Loucy (cell line): ENCODE measurements at regions not wholly inside any gene's neighbourhood (a gene's known extent, or its start where the extent isn't known, plus 50 kb on each side); places are given as distances from the start of the nearest gene placed in this dataset.

Experiments used
- H2AFZ ChIP-seq: fragments of 200-600 bp; sonication (generic); 2 replicates; pipeline ENCODE4 v1.6.0; 2016; ENCODE audit warnings: antibody characterized with exemption, mild to moderate bottlenecking, low read length, moderate library complexity
- H3F3A ChIP-seq: fragments of 200-600 bp; 2 replicates; pipeline ENCODE4 v1.6.0; 2016; ENCODE audit warnings: antibody characterized with exemption, low read depth, mild to moderate bottlenecking
- H3K27me3 ChIP-seq: fragments of 200-600 bp; sonication (generic); 2 replicates; pipeline ENCODE4 v1.6.1; 2014; ENCODE audit warnings: low read length, mild to moderate bottlenecking; ENCODE audit not compliant: insufficient read depth, poor library complexity, severe bottlenecking
- H3K36me3 ChIP-seq: fragments of 200-600 bp; sonication (generic); 2 replicates; pipeline ENCODE4 v1.6.1; 2016; ENCODE audit warnings: low read length; ENCODE audit not compliant: insufficient read depth
- H3K4me1 ChIP-seq: fragments of 200-600 bp; sonication (generic); 2 replicates; pipeline ENCODE4 v1.5.1; 2014; ENCODE audit warnings: low read length, mild to moderate bottlenecking; ENCODE audit not compliant: insufficient read depth, poor library complexity, severe bottlenecking
- H3K4me2 ChIP-seq: fragments of 200-600 bp; sonication (generic); 2 replicates; pipeline ENCODE4 v1.6.0; 2014; ENCODE audit warnings: antibody characterized with exemption, low read length, low read depth, mild to moderate bottlenecking; ENCODE audit not compliant: poor library complexity, severe bottlenecking
- H3K4me3 ChIP-seq: fragments of 200-600 bp; sonication (generic); 2 replicates; pipeline ENCODE4 v1.5.1; 2014; ENCODE audit warnings: low read length, mild to moderate bottlenecking, mixed read lengths; ENCODE audit not compliant: poor library complexity, severe bottlenecking
- H3K79me2 ChIP-seq: fragments of 200-600 bp; sonication (generic); 2 replicates; pipeline ENCODE4 v1.6.1; 2014; ENCODE audit warnings: low read length; ENCODE audit not compliant: insufficient read depth
- H3K9ac ChIP-seq: fragments of 200-600 bp; sonication (generic); 2 replicates; pipeline ENCODE4 v1.6.0; 2014; ENCODE audit warnings: mild to moderate bottlenecking, low read depth, low read length, moderate library complexity; ENCODE audit not compliant: poor library complexity, severe bottlenecking
- H3K9me2 ChIP-seq: fragments of 200-600 bp; sonication (generic); replicated peaks from 2 replicates; pipeline ENCODE4 v1.6.1; 2016; ENCODE audit warnings: low read depth, low read length, mixed read lengths
- H3K9me3 ChIP-seq: fragments of 200-600 bp; sonication (generic); 2 replicates; pipeline ENCODE4 v1.6.1; 2014; ENCODE audit warnings: mild to moderate bottlenecking, antibody characterized with exemption, low read length, low read depth; ENCODE audit not compliant: insufficient read depth
- H4K20me1 ChIP-seq: fragments of 200-600 bp; sonication (generic); 2 replicates; pipeline ENCODE4 v1.6.0; 2014; ENCODE audit warnings: antibody characterized with exemption, low read length, mild to moderate bottlenecking; ENCODE audit not compliant: insufficient read depth, poor library complexity, severe bottlenecking
- CTCF ChIP-seq: fragments of 200-600 bp; sonication (generic); conservative IDR thresholded peaks from 2 replicates; pipeline ENCODE4 v1.5.1; 2014; ENCODE audit warnings: mild to moderate bottlenecking, antibody characterized with exemption, low read length
- EZH2phosphoT487 ChIP-seq: fragments of 200-600 bp; IDR thresholded peaks from 2 replicates; pipeline ENCODE4 v1.6.1; 2018; ENCODE audit warnings: antibody characterized with exemption, mild to moderate bottlenecking, moderate library complexity, borderline replicate concordance

DNA sequence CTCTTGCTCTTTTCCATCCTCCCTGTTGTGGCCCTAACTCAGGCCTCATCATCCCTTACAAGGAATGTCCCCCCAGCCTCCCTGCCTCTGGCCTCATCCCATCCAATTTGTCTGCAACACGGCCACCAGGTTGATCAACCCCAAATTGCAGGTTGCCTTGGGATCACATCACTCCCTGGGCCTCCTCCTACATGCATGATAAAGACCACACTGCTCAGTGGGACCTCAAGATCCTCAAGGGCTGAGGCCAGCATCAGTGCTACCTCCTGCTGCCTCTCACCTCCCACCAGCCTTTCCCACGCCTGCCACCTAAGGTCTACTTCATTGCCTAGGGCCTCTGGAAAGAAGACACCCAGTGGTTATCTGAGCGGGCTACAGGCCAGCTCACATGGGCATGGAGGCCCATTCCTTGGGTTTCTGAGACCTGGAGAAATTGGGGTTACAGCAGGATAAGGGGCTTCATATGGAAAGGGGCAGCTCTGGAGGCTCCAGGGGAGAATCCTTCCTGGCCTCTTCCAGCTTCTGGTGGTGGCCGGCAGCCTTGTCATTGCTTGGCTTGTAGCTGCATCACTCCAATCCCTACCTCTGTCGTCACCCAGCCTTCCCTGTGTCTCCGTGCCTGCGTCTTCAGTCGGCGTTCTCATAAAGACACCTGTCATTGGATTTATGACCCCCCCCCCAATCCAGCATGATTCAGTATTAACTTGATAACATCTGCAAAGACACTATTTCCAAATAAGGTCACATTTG is 60.5 kb downstream of the KLHDC7A start:
- Histone ChIP-seq H3K4me3 (no peak overlapping the region), H3K27me3 (no peaks in the 10 kb centered on the region), H3K4me2 (no peak overlapping the region), H3K36me3 (no peaks in the 10 kb centered on the region), H3K4me1 (no peaks in the 10 kb centered on the region), H3K9ac (no peak overlapping the region), H3K9me2 (no peaks in the 10 kb centered on the region), H3K9me3 (no peaks in the 10 kb centered on the region; the same call in 1 of the 2 replicates), H2AFZ (no peak overlapping the region), H4K20me1 (no peaks in the 10 kb centered on the region), H3F3A (no peaks in the 10 kb centered on the region), H3K79me2 (no peaks in the 10 kb centered on the region)
- TF ChIP-seq CTCF: no peak
- no peak for TF ChIP-seq EZH2phosphoT487

DNA sequence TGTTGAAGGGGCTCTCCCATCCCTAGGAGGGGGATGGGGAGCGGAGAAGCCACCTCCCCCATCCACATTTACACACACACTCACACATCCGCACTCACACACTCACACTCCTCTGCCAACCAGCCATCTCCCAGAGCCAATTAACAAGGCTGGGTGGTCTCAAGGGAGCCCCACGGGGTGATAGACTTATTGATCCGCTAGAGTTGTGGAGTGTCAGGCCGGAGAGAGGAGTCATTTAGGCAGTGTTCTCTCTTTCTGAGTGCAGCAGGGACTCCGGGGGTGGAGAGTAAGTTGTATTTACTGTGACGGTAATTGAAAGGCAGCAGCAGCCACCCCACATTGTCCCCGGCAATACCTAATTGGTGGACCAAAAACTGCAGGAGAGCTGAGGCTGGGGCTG is 61.6 kb downstream of the KLHDC7A start:
- no peaks in the 10 kb centered on the region for H3K4me1 ChIP-seq
- no peak overlapping the region for H2AFZ ChIP-seq
- H3K9me3 ChIP-seq: no peaks in the 10 kb centered on the region; the same call in 1 of the 2 replicates
- no peak overlapping the region for H3K9ac ChIP-seq
- no peaks in the 10 kb centered on the region for H3K9me2 ChIP-seq
- H3K4me2 ChIP-seq: no peak overlapping the region
- H3K79me2 ChIP-seq: no peaks in the 10 kb centered on the region
- H3F3A ChIP-seq: no peaks in the 10 kb centered on the region
- TF ChIP-seq EZH2phosphoT487 (no peak), CTCF (no peak)
- H3K4me3 ChIP-seq: no peak overlapping the region
- H3K27me3 ChIP-seq: no peaks in the 10 kb centered on the region
- H4K20me1 ChIP-seq: no peaks in the 10 kb centered on the region
- H3K36me3 ChIP-seq: no peaks in the 10 kb centered on the region

- Histone ChIP-seq H3F3A (no peaks in the 10 kb centered on the region), H3K9me3 (no peaks in the 10 kb centered on the region), H3K4me1 (no peaks in the 10 kb centered on the region), H3K4me2 (no peak overlapping the region), H3K4me3 (no peak overlapping the region), H3K79me2 (no peaks in the 10 kb centered on the region), H4K20me1 (no peaks in the 10 kb centered on the region), H3K27me3 (no peaks in the 10 kb centered on the region), H3K36me3 (no peaks in the 10 kb centered on the region), H3K9me2 (no peaks in the 10 kb centered on the region), H3K9ac (no peak overlapping the region), H2AFZ (no peak overlapping the region)
- TF ChIP-seq CTCF (no peak), EZH2phosphoT487 (no peak)
These were observed 65.3 kb downstream of the KLHDC7A start for GRCh38 chr1:18546026-18546425.
